GM21723 (cell line): ENCODE measurements at regions not wholly inside any gene's neighbourhood (a gene's known extent, or its start where the extent isn't known, plus 50 kb on each side); places are given as distances from the start of the nearest gene placed in this dataset.

Source experiments
- ATAC-seq: cut with Tn5 transposase; IDR thresholded peaks from one replicate; pipeline ENCODE4 v1.9.1; 2021; ENCODE audit warnings: mild to moderate bottlenecking, moderate library complexity; ENCODE audit not compliant: unreplicated experiment

- ATAC-seq, result no peak
These were observed 421.3 kb upstream of the ANKRD30A start for GRCh38 chr10:36704124-36704523.

DNA sequence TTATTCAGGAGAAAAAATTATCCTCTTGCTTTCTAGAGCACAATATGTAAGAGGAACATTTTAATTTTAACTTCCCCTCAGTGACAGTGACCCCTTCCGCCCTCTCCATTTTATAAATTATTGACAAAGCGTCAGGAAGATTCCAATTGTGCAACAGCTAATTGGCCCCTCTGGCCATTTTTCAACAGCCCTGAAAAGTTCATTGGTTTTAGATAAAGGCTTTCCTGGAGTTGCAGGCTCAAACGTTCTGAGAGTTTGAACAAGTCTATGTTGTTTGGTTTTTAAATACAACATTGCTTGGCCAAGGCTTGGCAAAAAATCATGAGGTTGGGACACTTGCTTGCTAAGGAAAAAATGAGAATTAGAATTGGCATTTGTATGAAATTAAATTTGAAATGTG, 422.2 kb upstream of the ANKRD30A start:
- ATAC-seq, result no peak

DNA sequence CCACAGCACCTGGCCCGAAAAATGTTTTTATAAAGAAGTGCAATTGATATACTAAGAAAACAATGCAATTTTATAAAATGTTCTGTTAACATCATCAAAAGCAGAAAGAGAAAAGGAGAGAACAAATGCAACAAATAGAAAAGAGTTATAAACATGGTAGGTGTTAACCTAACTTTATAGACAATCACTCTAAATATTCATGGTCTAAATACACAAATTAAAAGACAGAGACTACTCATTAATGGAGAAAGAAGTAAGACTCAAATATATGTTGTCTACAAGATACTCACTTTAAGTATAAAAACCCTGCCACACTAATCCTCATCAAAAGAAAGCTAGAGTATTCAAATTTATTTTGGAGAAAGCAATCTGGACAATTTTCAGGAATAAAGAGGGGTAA, 425.3 kb upstream of the ANKRD30A start:
- no peak for ATAC-seq

DNA sequence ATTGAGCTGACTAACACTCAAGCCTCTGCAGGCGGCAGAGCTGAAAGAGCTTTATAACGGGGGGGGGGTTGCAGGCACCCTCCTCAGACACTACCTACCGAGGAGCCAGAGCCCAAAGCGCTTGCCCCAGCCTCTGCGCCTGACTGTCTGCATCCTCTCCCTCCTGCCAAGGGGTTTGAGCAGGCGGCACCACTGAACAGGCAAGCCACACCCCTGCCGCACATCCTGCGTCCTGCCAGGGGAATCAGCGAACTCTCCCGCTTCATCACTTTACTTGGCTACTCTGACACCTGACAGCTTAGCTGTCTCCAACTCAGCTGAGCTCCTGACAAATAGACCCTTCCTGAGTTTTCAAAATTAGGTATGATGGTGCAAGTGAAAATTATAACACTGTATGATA, 432.6 kb upstream of the ANKRD30A start:
- ATAC-seq, result no peak

DNA sequence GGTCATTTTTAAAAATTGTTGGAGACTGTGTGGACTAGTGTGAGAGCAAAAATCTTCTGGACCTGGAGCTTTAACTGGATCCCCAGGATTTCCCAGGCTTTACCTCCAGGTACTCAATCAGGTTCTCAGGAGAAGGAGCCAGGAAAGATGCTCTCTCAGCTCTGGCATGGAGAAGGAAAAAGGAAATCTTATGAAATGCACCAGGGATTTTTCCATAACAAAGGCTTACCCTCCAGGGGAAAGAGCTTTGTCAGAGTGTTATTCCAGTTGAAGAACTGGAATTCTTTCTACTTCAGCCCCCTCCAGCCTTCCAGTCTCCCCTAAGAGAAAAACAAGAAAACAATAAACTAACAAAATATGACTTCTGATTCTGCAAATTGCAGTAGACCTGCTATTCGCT, 436.7 kb upstream of the ANKRD30A start:
- no peak for ATAC-seq

- no peak for ATAC-seq
These were observed 442.0 kb upstream of the ANKRD30A start for GRCh38 chr10:36683421-36683820.

DNA sequence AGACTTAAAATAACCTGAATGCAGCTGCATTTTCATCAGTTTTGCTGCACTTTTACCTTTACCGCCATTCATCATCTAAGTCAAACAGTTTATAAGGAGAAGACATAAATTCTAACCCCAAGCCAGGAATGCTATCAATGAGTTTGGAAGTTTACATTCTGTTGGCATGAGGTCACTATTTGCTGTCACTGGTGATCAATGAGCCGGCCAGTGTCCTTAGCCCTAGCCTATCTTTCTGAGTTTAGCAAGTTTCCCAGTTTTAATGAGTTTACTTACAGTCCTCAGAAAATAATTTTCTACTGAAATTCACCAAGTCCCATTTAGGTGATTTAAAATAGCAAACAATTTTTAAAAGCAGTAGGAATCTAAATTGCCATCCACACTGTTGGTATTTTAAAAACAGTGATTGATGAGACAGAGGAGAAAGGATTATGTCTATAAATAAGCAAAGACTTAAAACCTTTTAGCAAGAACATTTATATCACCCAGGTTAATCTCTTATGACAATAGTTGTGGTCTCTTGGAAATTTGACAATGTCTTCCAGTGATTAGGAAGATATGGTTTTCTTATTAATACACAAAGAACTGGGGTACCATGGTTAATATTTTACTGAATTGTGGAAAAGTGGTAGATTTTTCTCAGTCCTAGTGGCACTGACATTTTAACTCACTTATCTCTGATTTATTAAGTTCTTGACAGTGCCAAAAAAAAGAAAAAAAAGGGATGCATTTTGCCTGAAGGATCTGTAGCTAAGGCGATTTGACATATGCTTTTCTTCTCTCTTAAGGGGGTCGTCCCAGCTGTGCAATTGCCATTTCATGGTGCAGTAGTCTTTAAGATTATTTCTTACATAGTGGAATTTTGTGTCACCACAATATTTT, 443.4 kb upstream of the ANKRD30A start:
- ATAC-seq, result no peak

GRCh38 chr10:36679554-36679953, 445.8 kb upstream of the ANKRD30A start:
- ATAC-seq, result no peak

DNA sequence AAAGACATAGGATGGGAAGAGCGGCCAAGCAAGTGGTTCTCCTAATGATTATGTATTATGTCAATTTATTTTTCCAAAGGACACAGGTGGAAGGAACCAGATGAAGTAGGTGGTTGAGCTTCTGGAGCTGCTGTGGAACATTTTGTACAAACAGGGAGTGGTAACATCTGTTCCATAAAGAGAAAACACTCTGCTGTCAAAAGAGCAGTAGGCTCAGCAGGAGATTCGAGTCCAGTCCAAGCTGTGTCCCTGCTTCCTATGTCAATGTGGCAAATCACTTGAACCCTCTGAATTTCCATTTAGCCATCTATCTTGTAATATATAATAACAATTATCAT, 448.0 kb upstream of the ANKRD30A start:
- ATAC-seq, result no peak

- ATAC-seq, result no peak
These were observed 448.5 kb upstream of the ANKRD30A start for GRCh38 chr10:36676756-36677430.

DNA sequence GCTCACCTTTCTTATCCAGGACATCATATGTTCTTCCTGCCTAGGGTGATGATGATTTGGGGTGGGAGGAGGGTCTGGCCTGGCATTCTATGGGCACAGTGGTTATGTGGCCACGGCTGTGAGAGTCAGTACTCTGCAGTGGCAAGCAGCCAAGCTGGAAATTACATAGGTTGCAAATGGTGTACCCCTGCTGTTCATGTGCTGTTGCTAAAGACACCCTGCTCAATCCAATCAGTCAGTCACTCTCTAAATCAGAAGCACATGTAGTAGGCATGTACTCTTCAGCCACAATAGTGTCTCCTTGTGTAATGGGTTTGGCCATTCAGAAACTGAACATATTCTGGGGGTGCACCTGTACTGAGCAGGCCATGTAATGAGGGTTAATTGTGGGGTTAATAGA, 449.1 kb upstream of the ANKRD30A start:
- ATAC-seq, result no peak

- ATAC-seq, result no peak
These were observed 449.9 kb upstream of the ANKRD30A start for GRCh38 chr10:36675458-36675880.

DNA sequence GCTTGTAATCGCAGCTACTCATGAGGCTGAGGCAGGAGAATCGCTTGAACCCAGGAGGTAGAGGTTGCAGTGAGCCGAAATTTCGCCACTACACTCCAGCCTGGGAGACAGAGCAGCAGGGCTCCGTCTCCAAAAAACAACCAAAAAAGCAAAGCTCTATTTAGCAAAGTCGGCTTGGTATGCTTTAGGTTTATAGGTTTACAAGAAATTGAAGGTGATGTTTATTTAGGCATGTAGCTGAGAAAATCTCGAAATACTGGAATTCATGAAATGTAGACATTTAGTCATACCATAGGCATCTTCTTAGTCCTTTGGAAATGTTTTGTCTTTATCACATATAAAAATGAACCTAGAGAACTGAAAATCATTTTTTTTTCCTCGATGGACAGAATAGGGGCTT, 453.8 kb upstream of the ANKRD30A start:
- ATAC-seq, result no peak

DNA sequence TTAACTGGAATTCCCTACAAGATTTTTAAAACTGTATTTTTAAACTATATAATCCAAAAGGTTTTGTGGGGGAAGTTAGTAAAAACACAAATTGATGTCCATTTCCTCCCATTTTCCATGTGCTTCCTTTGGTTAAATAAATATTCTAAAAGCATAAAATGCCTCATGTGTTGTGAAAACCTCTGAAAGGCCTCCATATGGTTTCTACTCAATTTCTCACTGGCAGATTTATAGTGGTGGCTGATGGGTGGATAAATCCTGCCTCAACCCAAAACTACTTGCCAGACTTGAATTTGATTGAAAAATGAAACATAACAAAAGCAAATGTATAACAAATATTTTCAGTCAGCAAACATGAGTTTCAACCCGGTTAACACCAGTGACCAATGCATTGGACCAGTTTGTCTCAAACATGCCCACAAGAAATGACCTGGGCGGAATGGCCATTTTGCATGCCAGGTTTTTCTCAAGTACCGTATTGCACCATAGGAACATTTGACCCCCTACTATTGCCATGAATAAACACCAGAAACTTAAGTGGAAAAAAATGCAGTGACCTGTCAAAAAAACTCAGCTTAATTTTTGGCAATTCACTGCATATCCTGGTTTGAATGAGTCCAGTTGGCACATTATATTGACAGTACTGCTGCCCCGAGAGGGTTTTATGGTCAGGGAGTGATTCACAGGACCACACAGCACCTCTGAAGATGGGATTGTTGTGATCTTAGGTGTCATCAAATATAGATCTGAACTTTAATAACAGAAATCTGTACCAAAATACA, 454.6 kb upstream of the ANKRD30A start:
- no peak for ATAC-seq

GRCh38 chr10:36669615-36670352, 455.6 kb upstream of the ANKRD30A start:
- no peak for ATAC-seq

DNA sequence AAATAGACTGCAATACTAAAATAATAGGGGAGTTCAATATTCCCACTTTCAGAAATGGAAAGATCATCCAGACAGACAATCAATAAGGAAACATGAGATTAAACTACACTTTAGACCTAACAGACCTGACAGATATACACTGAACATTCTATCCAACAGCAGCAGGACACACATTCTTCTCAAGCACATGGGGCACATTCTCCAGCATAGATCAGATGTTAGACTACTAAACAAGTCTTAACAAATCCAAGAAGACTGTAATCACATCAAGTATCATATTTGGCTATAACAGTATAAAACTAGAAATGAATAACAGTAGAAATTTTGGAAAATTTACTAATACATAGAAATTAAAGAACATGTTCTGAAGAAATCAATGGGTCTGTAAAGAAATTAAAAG, 458.9 kb upstream of the ANKRD30A start:
- no peak for ATAC-seq

- ATAC-seq, result no peak
These were observed 462.8 kb upstream of the ANKRD30A start for GRCh38 chr10:36662571-36662970.

DNA sequence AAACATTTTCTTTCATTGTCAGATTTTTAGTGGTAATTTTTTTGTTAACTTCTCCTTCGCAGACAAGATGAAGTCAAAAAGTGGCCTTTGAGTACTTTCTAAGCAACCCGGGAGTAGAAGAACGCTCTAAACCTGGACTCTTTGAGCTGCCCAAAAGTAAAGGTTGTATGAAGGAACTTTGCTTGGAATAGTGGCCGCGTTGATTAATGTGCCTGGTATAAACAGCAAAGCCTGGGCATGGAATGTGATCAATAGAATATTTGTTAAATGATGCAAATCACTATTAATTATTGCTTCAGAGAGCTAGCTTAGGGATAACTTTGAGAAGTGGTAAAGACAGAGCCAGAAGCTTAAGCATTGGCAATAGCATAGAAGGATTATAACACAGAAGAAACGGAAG, 475.1 kb upstream of the ANKRD30A start:
- no peak for ATAC-seq

GRCh38 chr10:36647540-36647939, 477.9 kb upstream of the ANKRD30A start:
- ATAC-seq, result no peak

GRCh38 chr10:36640626-36641025, 484.8 kb upstream of the ANKRD30A start:
- no peak for ATAC-seq
